K562 (cell line): ENCODE measurements at regions not wholly inside any gene's neighbourhood (a gene's known extent, or its start where the extent isn't known, plus 50 kb on each side); places are given as distances from the start of the nearest gene placed in this dataset.

Experiments used
- ATAC-seq: fragments of 200-7000 bp; cut with Tn5 transposase; 3 replicates; pipeline ENCODE4 v1.9.1; 2020; ENCODE audit warnings: moderate library complexity
- BruUV-seq: library from RNA; stranded (reverse); fragments of 400-500 nt; replicated peaks from 2 replicates; lab custom pipeline; 2021; lab: Mats Ljungman, UMichigan
- CTCF ChIA-PET: fragments of 300-600 bp; formaldehyde crosslinking; extraction: SDS; loops from one replicate; lab custom pipeline; 2021; ENCODE audit warnings: low intra/inter-chr PET ratio; lab: Yijun Ruan, JAX
- POLR2A ChIA-PET: fragments of 300-600, 350-650 bp; sonication (Branson Sonifier 250); formaldehyde crosslinking; extraction: SDS; loops from one replicate; lab custom pipeline; 2021; ENCODE audit warnings: antibody characterized with exemption, inconsistent platforms; lab: Yijun Ruan, JAX
- DNase-seq, 4 experiments: peaks; one replicate each; pipeline versions ENCODE4 v3.0.0 to v3.0.0-alpha.2; 2011 to 2018; ENCODE audit warnings: low spot score in 3 of 4, mixed read lengths in 3 of 4; ENCODE audit errors: extremely low read depth in 1 of 4
- FAIRE-seq: peaks from 2 replicates; lab custom pipeline; 2011; peaks lifted over from hg19 to GRCh38; lab: Jason Lieb, UNC
- H2AFZ ChIP-seq: 2 replicates; pipeline ENCODE4 v1.6.0; 2011; ENCODE audit warnings: low read depth, low read length, control low read depth, inconsistent platforms
- H3K27ac ChIP-seq: fragments of 200-600 bp; 3 replicates; pipeline ENCODE4 v1.8.0; 2011; ENCODE audit warnings: low read depth, mild to moderate bottlenecking, control low read depth, inconsistent platforms, low read length, moderate library complexity, mixed read lengths; ENCODE audit errors: extremely low read depth
- H3K27me3 ChIP-seq, 2 experiments: fragments of 300-600 bp in 1 of 2; 2 replicates in 1 of 2; 3 replicates in 1 of 2; pipeline versions ENCODE4 v1.6.0 to v1.8.0; 2011; ENCODE audit warnings: inconsistent platforms in 2 of 2, low read length in 2 of 2, mild to moderate bottlenecking in 1 of 2, mixed read lengths in 1 of 2, moderate library complexity in 1 of 2; ENCODE audit not compliant: control insufficient read depth in 2 of 2, insufficient read depth in 2 of 2
- H3K36me3 ChIP-seq: fragments of 300-600 bp; 3 replicates; pipeline ENCODE4 v1.8.0; 2011; ENCODE audit warnings: mild to moderate bottlenecking, low read length, inconsistent platforms; ENCODE audit not compliant: control insufficient read depth, insufficient read depth
- H3K4me1 ChIP-seq, 2 experiments: fragments of 200-600 bp in 1 of 2; replicated peaks in 1 of 2; 2 replicates in 1 of 2; 3 replicates in 1 of 2; pipeline versions ENCODE4 v1.5.1 to v1.8.0; 2011; ENCODE audit warnings: inconsistent platforms in 2 of 2, low read length in 2 of 2, mild to moderate bottlenecking in 1 of 2, mixed read lengths in 1 of 2, moderate library complexity in 1 of 2; ENCODE audit not compliant: control insufficient read depth in 2 of 2, insufficient read depth in 2 of 2
- H3K4me2 ChIP-seq: 2 replicates; pipeline ENCODE4 v1.6.1; 2011; ENCODE audit warnings: low read length, control low read depth, inconsistent platforms, mixed read lengths; ENCODE audit not compliant: insufficient read depth
- H3K4me3 ChIP-seq: fragments of 200-600 bp; sonication (generic), shearing (Covaris generic); 2 replicates; pipeline ENCODE4 v1.5.1; 2016; ENCODE audit warnings: control low read depth, inconsistent platforms
- H3K79me2 ChIP-seq: fragments of 200-600 bp; 3 replicates; pipeline ENCODE4 v1.8.0; 2011; ENCODE audit warnings: low read length, inconsistent platforms; ENCODE audit not compliant: control insufficient read depth, insufficient read depth
- H3K9ac ChIP-seq, 2 experiments: 2 replicates each; pipeline versions ENCODE4 v1.6.0 to v1.6.1; 2011; ENCODE audit warnings: low read depth in 2 of 2, low read length in 2 of 2, control low read depth in 1 of 2, inconsistent platforms in 1 of 2, mild to moderate bottlenecking in 1 of 2, mixed read lengths in 1 of 2; ENCODE audit not compliant: insufficient read depth in 1 of 2
- H3K9me1 ChIP-seq: one replicate; pipeline ENCODE4 v1.6.0; 2011; ENCODE audit warnings: inconsistent platforms, mild to moderate bottlenecking, low read length, moderate library complexity; ENCODE audit not compliant: control insufficient read depth, insufficient read depth
- H3K9me3 ChIP-seq: replicated peaks from 2 replicates; pipeline ENCODE4 v1.5.1; 2011; ENCODE audit warnings: low read depth, low read length, inconsistent platforms; ENCODE audit not compliant: control insufficient read depth, insufficient read depth
- H4K20me1 ChIP-seq: replicated peaks from 2 replicates; pipeline ENCODE4 v1.6.1; 2011; ENCODE audit warnings: low read length, inconsistent platforms, mixed read lengths; ENCODE audit not compliant: control insufficient read depth, insufficient read depth
- C11orf30 ChIP-seq: fragments of 450-650 bp; IDR thresholded peaks from 2 replicates; pipeline ENCODE4 v1.6.1; 2016; ENCODE audit warnings: low read depth, mild to moderate bottlenecking
- FOXA1 ChIP-seq: fragments of 450-650 bp; IDR thresholded peaks from 2 replicates; pipeline ENCODE4 v1.6.1; 2016; ENCODE audit warnings: mild to moderate bottlenecking, borderline replicate concordance
- MAFG ChIP-seq: fragments of 450-650 bp; conservative IDR thresholded peaks from 2 replicates; pipeline ENCODE4 v1.6.1; 2016; ENCODE audit warnings: missing genetic modification characterization, missing compliant biosample characterization
- RFX7 ChIP-seq: fragments of 250-450 bp; sonication (Bioruptor Pico); IDR thresholded peaks from 2 replicates; pipeline ENCODE4 v1.5.1; 2021; ENCODE audit warnings: mild to moderate bottlenecking
- SIN3A ChIP-seq, 2 experiments: fragments of 150-350 bp in 1 of 2; IDR thresholded peaks; 2 replicates each; pipeline ENCODE4 v1.6.1; 2011 to 2016; ENCODE audit warnings: borderline replicate concordance in 2 of 2, low read depth in 2 of 2, low read length in 2 of 2, mild to moderate bottlenecking in 2 of 2, moderate library complexity in 2 of 2; ENCODE audit not compliant: control insufficient read depth in 1 of 2
- TAF15 ChIP-seq: fragments of 200-400 bp; formaldehyde crosslinking; IDR thresholded peaks from 2 replicates; pipeline ENCODE4 v1.6.1; 2017; ENCODE audit warnings: mild to moderate bottlenecking, low read depth, low read length, moderate library complexity
- ZNF184 ChIP-seq: sonication (generic); formaldehyde crosslinking; IDR thresholded peaks from 2 replicates; pipeline ENCODE4 v1.5.0; 2020; ENCODE audit warnings: missing genetic modification reagents
- ZNF316 ChIP-seq: fragments of 450-650 bp; IDR thresholded peaks from 2 replicates; pipeline ENCODE4 v1.6.1; 2016
- ZNF79 ChIP-seq: fragments of 250-450 bp; sonication (Bioruptor Pico); IDR thresholded peaks from 2 replicates; pipeline ENCODE4 v1.4.0; 2020; ENCODE audit warnings: low read depth, mild to moderate bottlenecking, moderate library complexity
- WGBS: fragments of 100-300 bp; shearing (Covaris generic); methylation state at CpG from one replicate; pipeline ENCODE4 v1.1.6; 2016; ENCODE audit warnings: low coverage, mixed read lengths; ENCODE audit not compliant: insufficient coverage; ENCODE audit errors: missing lambda C conversion rate; 5-methylcytosine and 5-hydroxymethylcytosine counted together
- in situ Hi-C: fragments of 300-500 bp; cut with MboI; formaldehyde crosslinking; loops from 4 replicates; pipeline ENCODE4 v1.15.0; 2018; ENCODE audit warnings: inconsistent platforms, mixed read lengths
- intact Hi-C: fragments of 100-400 bp; cut with micrococcal nuclease; formaldehyde crosslinking; loops from 2 replicates; pipeline ENCODE4 v1.14.2; 2022
- TF ChIP-seq, protein P1 (sequence below), 2 experiments: fragments of 450-650 bp; conservative IDR thresholded peaks; 2 replicates each; pipeline ENCODE4 v1.6.1; 2017; ENCODE audit warnings: mild to moderate bottlenecking in 2 of 2, moderate library complexity in 2 of 2
- TF ChIP-seq, protein P2 (sequence below): fragments of 450-650 bp; formaldehyde crosslinking; IDR thresholded peaks from 2 replicates; pipeline ENCODE4 v1.4.0; 2022; ENCODE audit warnings: mild to moderate bottlenecking, moderate library complexity
- TF ChIP-seq, protein P3 (sequence below): fragments of 250-450 bp; sonication (Bioruptor Pico); IDR thresholded peaks from 2 replicates; pipeline ENCODE4 v1.5.0; 2021
- TF ChIP-seq, protein P4 (sequence below): fragments of 250-450 bp; sonication (Bioruptor Pico); IDR thresholded peaks from 2 replicates; pipeline ENCODE4 v1.8.0; 2021; ENCODE audit warnings: moderate library complexity, mild to moderate bottlenecking, inconsistent platforms
- TF ChIP-seq, protein P5 (sequence below): fragments of 450-650 bp; formaldehyde crosslinking; IDR thresholded peaks from 2 replicates; pipeline ENCODE4 v1.4.0; 2020; ENCODE audit warnings: mild to moderate bottlenecking, moderate library complexity

DNA sequence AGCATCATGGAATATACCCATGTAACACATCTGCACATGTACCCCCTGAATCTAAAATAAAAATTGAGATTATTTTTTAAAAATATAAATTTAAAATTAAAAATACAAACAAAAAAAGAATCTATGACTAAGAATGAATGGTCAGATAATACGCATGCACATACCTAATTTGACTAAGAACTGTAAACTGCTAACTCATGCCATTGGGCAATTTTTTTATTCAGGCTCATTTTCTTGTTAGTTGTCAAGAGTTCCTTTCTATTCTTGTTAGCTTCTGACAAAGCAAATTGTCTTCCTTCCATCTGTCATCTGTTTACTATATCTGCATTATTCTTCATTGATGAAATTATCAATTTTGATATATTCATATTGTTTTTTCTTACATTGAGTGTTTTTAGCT, 69.5 kb upstream of the HAND1 start:
- FAIRE-seq = no peak
- in situ Hi-C loops (no loop called here), intact Hi-C loops (no loop called here)
- ChIA-PET CTCF (no interaction called here), POLR2A (no interaction called here)
- Histone ChIP-seq H3K9me1 (no peaks in the 10 kb centered on the region), H3K27me3 (peaks cover 17 to 28% of the 10 kb centered on the region in 2 experiments; a peak in 4 of 5 replicates), H3K9ac (no peak overlapping the region), H3K4me3 (no peak overlapping the region), H2AFZ (no peak overlapping the region), H3K79me2 (no peaks in the 10 kb centered on the region), H4K20me1 (no peaks in the 10 kb centered on the region), H3K4me2 (no peak overlapping the region), H3K36me3 (no peaks in the 10 kb centered on the region), H3K9me3 (no peaks in the 10 kb centered on the region), H3K4me1 (no peaks in the 10 kb centered on the region), H3K27ac (no peak overlapping the region)
- TF ChIP-seq RFX7 (CRISPR knock-in tag) (no peak), SIN3A (IDR thresholded peaks at IDR 0.05; ENCODE audit: borderline replicate concordance in 2 of 2, control insufficient read depth in 1 of 2, low read depth in 2 of 2, low read length in 2 of 2) (no peak), C11orf30 (0 out of 2 replicates have a peak, but pooled peaks have one; percentile 17), TAF15 (no peak), ZNF79 (CRISPR knock-in tag) (no peak), MAFG (tag) (peak; percentile 46), FOXA1 (no peak), ZNF316 (0 out of 2 replicates have a peak, but pooled peaks have one; percentile 12), ZNF184 (CRISPR knock-in tag) (no peak)
- TF ChIP-seq, protein P1, sequence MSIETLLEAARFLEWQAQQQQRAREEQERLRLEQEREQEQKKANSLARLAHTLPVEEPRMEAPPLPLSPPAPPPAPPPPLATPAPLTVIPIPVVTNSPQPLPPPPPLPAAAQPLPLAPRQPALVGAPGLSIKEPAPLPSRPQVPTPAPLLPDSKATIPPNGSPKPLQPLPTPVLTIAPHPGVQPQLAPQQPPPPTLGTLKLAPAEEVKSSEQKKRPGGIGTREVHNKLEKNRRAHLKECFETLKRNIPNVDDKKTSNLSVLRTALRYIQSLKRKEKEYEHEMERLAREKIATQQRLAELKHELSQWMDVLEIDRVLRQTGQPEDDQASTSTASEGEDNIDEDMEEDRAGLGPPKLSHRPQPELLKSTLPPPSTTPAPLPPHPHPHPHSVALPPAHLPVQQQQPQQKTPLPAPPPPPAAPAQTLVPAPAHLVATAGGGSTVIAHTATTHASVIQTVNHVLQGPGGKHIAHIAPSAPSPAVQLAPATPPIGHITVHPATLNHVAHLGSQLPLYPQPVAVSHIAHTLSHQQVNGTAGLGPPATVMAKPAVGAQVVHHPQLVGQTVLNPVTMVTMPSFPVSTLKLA (conservative IDR thresholded peaks at IDR 0.05) = no peak
- TF ChIP-seq, protein P2, sequence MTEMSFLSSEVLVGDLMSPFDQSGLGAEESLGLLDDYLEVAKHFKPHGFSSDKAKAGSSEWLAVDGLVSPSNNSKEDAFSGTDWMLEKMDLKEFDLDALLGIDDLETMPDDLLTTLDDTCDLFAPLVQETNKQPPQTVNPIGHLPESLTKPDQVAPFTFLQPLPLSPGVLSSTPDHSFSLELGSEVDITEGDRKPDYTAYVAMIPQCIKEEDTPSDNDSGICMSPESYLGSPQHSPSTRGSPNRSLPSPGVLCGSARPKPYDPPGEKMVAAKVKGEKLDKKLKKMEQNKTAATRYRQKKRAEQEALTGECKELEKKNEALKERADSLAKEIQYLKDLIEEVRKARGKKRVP = no peak
- TF ChIP-seq, protein P3, sequence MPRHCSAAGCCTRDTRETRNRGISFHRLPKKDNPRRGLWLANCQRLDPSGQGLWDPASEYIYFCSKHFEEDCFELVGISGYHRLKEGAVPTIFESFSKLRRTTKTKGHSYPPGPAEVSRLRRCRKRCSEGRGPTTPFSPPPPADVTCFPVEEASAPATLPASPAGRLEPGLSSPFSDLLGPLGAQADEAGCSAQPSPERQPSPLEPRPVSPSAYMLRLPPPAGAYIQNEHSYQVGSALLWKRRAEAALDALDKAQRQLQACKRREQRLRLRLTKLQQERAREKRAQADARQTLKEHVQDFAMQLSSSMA (CRISPR knock-in tag) = no peak
- TF ChIP-seq, protein P4, sequence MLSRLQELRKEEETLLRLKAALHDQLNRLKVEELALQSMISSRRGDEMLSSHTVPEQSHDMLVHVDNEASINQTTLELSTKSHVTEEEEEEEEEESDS (CRISPR knock-in tag) = no peak
- TF ChIP-seq, protein P5, sequence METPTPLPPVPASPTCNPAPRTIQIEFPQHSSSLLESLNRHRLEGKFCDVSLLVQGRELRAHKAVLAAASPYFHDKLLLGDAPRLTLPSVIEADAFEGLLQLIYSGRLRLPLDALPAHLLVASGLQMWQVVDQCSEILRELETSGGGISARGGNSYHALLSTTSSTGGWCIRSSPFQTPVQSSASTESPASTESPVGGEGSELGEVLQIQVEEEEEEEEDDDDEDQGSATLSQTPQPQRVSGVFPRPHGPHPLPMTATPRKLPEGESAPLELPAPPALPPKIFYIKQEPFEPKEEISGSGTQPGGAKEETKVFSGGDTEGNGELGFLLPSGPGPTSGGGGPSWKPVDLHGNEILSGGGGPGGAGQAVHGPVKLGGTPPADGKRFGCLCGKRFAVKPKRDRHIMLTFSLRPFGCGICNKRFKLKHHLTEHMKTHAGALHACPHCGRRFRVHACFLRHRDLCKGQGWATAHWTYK (CRISPR knock-in tag) = no peak
- no TSS peak for BruUV-seq
- 0% methylated on average over 1 of the region's 1 CpG for WGBS
- no peak for DNase-seq
- ATAC-seq = no peak
